Thoracic aorta (tissue), 2 donors: ENCODE measurements at regions not wholly inside any gene's neighbourhood (a gene's known extent, or its start where the extent isn't known, plus 50 kb on each side); places are given as distances from the start of the nearest gene placed in this dataset.

ENCODE experiments used
- ATAC-seq: fragments of 150-250 bp; one replicate; pipeline ENCODE4 v1.8.0; 2017; ENCODE audit warnings: low read depth; ENCODE audit not compliant: insufficient number of reproducible peaks, low FRiP score
- DNase-seq: peaks from one replicate; pipeline ENCODE4 v3.0.0-alpha.2; 2020; ENCODE audit warnings: low spot score
- H3K27ac ChIP-seq, 2 donors: fragments of 200-600 bp; sonication (generic); 1 replicate in 1 of 2; 2 replicates in 1 of 2; pipeline ENCODE4 v1.5.1; 2016; ENCODE audit warnings: mild to moderate bottlenecking in 2 of 2, moderate library complexity in 2 of 2
- H3K27me3 ChIP-seq: fragments of 200-600 bp; sonication (generic); replicated peaks from 2 replicates; pipeline ENCODE4 v1.6.0; 2016; ENCODE audit warnings: mild to moderate bottlenecking; ENCODE audit not compliant: insufficient read depth
- H3K36me3 ChIP-seq: fragments of 200-600 bp; sonication (generic); one replicate; pipeline ENCODE4 v1.5.1; 2016
- H3K4me1 ChIP-seq, 2 donors: fragments of 200-600 bp; sonication (generic); 1 replicate in 1 of 2; 2 replicates in 1 of 2; pipeline versions ENCODE4 v1.5.1 to v1.6.0; 2016; ENCODE audit warnings: low read depth in 2 of 2, mild to moderate bottlenecking in 1 of 2; ENCODE audit not compliant: control insufficient read depth in 1 of 2
- H3K4me3 ChIP-seq: fragments of 200-600 bp; sonication (generic); 2 replicates; pipeline ENCODE4 v1.5.1; 2016; ENCODE audit warnings: mild to moderate bottlenecking
- H3K9me3 ChIP-seq: fragments of 200-600 bp; sonication (generic); 2 replicates; pipeline ENCODE4 v1.5.1; 2016
- CTCF ChIP-seq: fragments of 200-600 bp; sonication (generic); IDR thresholded peaks from one replicate; pipeline ENCODE4 v1.5.1; 2019; ENCODE audit warnings: antibody characterized with exemption

- no peaks in the 10 kb centered on the region for H3K9me3 ChIP-seq
- no peaks in the 10 kb centered on the region for H3K27me3 ChIP-seq
- DNase-seq (no peak), ATAC-seq (no peak)
- no peak for TF ChIP-seq CTCF
- H3K4me1 ChIP-seq = peaks cover 0 to 28% of the 10 kb centered on the region in 2 donors
- no peak overlapping the region for H3K4me3 ChIP-seq
- no peaks in the 10 kb centered on the region for H3K36me3 ChIP-seq
- no peak overlapping the region for H3K27ac ChIP-seq
Measured at GRCh38 chr7:42618651-42619360, 293.1 kb downstream of the C7orf25 start.

DNA sequence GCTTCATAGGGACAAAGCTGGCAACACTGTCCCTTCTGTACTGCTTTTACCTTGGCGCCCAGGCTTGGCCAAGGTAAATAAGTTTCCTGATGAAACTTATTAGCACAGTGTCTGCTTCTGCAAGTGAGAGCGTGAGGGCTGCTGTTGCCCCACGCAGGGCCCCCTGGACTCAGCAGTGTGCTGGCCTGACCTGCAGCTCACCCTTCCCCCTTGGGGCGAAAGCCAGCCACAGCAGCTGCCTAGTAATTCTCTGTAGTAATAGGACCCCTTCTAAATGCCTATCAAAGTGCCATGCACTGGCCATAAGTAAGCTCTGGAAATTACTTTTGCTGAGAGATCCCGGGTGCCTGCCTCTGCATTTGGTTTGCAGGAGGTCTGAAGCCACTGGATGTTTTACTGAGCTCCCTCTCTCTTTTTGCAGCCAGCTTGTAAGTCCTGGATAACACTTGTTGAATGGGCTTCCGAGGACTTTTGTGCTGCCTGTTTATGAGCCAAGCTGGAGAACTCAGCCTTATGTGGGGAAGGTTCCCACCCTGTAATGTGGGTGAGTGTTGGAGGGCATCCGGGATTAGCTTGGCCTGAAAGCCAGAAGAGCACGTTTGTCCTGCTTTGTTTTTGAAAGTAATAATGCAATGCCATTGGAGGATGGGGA, 293.9 kb downstream of the C7orf25 start:
- peaks cover 0 to 28% of the 10 kb centered on the region in 2 donors for H3K4me1 ChIP-seq
- no peak for ATAC-seq
- TF ChIP-seq CTCF = no peak

GRCh38 chr7:42617071-42617765, 294.7 kb downstream of the C7orf25 start:
- Histone ChIP-seq H3K27ac (no peak overlapping the region), H3K4me3 (no peak overlapping the region), H3K27me3 (no peaks in the 10 kb centered on the region), H3K4me1 (peaks cover 0 to 35% of the 10 kb centered on the region in 2 donors), H3K9me3 (no peaks in the 10 kb centered on the region), H3K36me3 (no peaks in the 10 kb centered on the region)
- ATAC-seq (no peak), DNase-seq (no peak)
- TF ChIP-seq CTCF = no peak

More for the DNA sequence above, 293.9 kb downstream of the C7orf25 start:
- DNase-seq = no peak
- no peaks in the 10 kb centered on the region for H3K36me3 ChIP-seq
- H3K27me3 ChIP-seq = no peaks in the 10 kb centered on the region
- no peaks in the 10 kb centered on the region for H3K9me3 ChIP-seq
- H3K27ac ChIP-seq = no peak overlapping the region
- H3K4me3 ChIP-seq = no peak overlapping the region

GRCh38 chr7:42614636-42615035, 297.2 kb downstream of the C7orf25 start:
- no peaks in the 10 kb centered on the region for H3K9me3 ChIP-seq
- DNase-seq (no peak), ATAC-seq (no peak)
- no peaks in the 10 kb centered on the region for H3K36me3 ChIP-seq
- no peaks in the 10 kb centered on the region for H3K27me3 ChIP-seq
- H3K27ac ChIP-seq = no peak overlapping the region
- no peak for TF ChIP-seq CTCF
- no peak overlapping the region for H3K4me3 ChIP-seq
- peaks cover 6 to 37% of the 10 kb centered on the region in 2 donors for H3K4me1 ChIP-seq

DNA sequence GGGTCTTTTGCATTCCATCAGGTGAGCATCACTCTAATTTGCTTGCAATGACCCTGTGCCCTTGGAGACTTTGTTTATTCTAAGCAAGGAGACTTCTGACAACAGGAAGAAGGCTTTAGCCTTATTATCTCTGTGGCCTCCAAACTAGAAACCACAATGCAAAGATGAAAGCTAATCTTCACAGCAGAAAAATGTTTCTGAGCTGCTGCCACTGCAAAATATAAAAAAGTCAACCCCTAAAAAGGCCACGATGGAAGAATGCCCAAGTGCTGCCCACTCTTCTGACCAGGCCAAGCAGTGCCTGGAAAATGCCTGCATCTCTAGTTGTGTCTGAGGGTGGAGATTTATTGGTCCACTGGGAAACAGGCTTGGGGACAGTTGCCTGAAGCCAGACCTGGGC, 299.9 kb downstream of the C7orf25 start:
- TF ChIP-seq CTCF = no peak
- H3K27me3 ChIP-seq = no peaks in the 10 kb centered on the region
- H3K9me3 ChIP-seq = no peaks in the 10 kb centered on the region
- peak overlapping the region in 1 of 2 donors; percentile 11 for H3K27ac ChIP-seq
- H3K4me1 ChIP-seq = peaks cover 6 to 24% of the 10 kb centered on the region in 2 donors
- ATAC-seq (no peak), DNase-seq (no peak)
- H3K4me3 ChIP-seq = no peak overlapping the region
- no peaks in the 10 kb centered on the region for H3K36me3 ChIP-seq
